Prostate gland (tissue), 2 donors: ENCODE measurements at regions not wholly inside any gene's neighbourhood (a gene's known extent, or its start where the extent isn't known, plus 50 kb on each side); places are given as distances from the start of the nearest gene placed in this dataset.

ENCODE experiments used
- CTCF ChIP-seq, 4 experiments: fragments of 200-600 bp in 2 of 4; fragments of 450-650 bp in 2 of 4; sonication (generic) in 2 of 4; IDR thresholded peaks; 1 replicate in 3 of 4; 2 replicates in 1 of 4; pipeline ENCODE4 v1.5.1; 2016 to 2019; ENCODE audit warnings: antibody characterized with exemption in 4 of 4, mild to moderate bottlenecking in 2 of 4, moderate library complexity in 2 of 4
- POLR2A ChIP-seq: fragments of 450-650 bp; IDR thresholded peaks from one replicate; pipeline ENCODE4 v1.6.1; 2016; ENCODE audit warnings: antibody characterized with exemption, mild to moderate bottlenecking
- POLR2AphosphoS5 ChIP-seq: sonication (generic); formaldehyde crosslinking; IDR thresholded peaks from one replicate; pipeline ENCODE4 v1.6.1; 2017; ENCODE audit warnings: antibody characterized with exemption

GRCh38 chr10:3363311-3364045 lies 190.9 kb upstream of the PITRM1 start:
- TF ChIP-seq POLR2A (no peak), CTCF (IDR thresholded peaks at IDR 0.05) (no peak), POLR2AphosphoS5 (no peak)
